Activated CD8-positive, alpha-beta T cell treated with anti-CD3 and anti-CD28 coated beads for 36 hours (primary cell): ENCODE measurements at regions not wholly inside any gene's neighbourhood (a gene's known extent, or its start where the extent isn't known, plus 50 kb on each side); places are given as distances from the start of the nearest gene placed in this dataset.

Experiments used
- ATAC-seq: fragments of 200-7000 bp; cut with Tn5 transposase; one replicate; pipeline ENCODE4 v1.10.0; 2021; ENCODE audit warnings: mild to moderate bottlenecking, moderate library complexity
- CTCF ChIA-PET: fragments of 350-600 bp; sonication (Branson Sonifier 250); formaldehyde crosslinking; loops from one replicate; lab custom pipeline; 2021; ENCODE audit warnings: antibody characterized with exemption; lab: Charles Lee
- POLR2A ChIA-PET: fragments of 350-600 bp; sonication (Branson Sonifier 250); formaldehyde crosslinking; loops from one replicate; lab custom pipeline; 2021; ENCODE audit warnings: antibody characterized with exemption; lab: Charles Lee
- DNase-seq: peaks from one replicate; pipeline ENCODE4 v3.0.0-alpha.2; 2020
- H3K27ac Mint-ChIP-seq: one replicate; pipeline ENCODE4 v1.8.0; 2021; ENCODE audit warnings: mild to moderate bottlenecking, mixed read lengths
- H3K27me3 Mint-ChIP-seq: one replicate; pipeline ENCODE4 v1.8.0; 2021; ENCODE audit warnings: mixed read lengths
- H3K36me3 Mint-ChIP-seq: one replicate; pipeline ENCODE4 v1.8.0; 2021; ENCODE audit warnings: low read depth, mixed read lengths
- H3K4me1 Mint-ChIP-seq: one replicate; pipeline ENCODE4 v1.8.0; 2021; ENCODE audit warnings: low read depth, mixed read lengths
- H3K4me3 Mint-ChIP-seq: one replicate; pipeline ENCODE4 v1.8.0; 2021; ENCODE audit warnings: mild to moderate bottlenecking, moderate library complexity, mixed read lengths
- H3K9me3 Mint-ChIP-seq: one replicate; pipeline ENCODE4 v1.8.0; 2021; ENCODE audit warnings: mixed read lengths
- CTCF ChIP-seq: fragments of 200-600 bp; IDR thresholded peaks from one replicate; pipeline ENCODE4 v1.8.0; 2022; ENCODE audit warnings: antibody characterized with exemption, mild to moderate bottlenecking
- intact Hi-C: fragments of 100-400 bp; cut with micrococcal nuclease; formaldehyde crosslinking; loops from one replicate; pipeline ENCODE4 v1.10.0; 2022

DNA sequence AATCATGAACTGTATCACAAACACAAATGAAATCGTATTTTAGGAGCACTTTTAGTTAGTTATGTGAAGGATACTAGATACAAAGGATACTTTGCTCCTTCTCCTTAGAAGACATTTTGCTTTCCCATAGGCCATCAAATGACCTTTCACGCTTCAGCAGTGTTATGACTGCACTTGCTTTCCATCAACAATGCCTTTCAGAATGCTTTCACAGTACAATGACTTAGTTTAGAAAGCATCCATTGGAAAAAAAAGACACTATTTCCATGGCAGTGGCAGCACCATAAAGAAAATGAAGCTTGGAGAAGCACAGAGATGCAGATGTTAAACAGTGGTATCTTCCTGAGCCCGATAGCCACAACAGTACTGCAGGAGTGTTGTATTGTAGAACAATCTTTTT is 203.9 kb downstream of the PCSK1 start:
- ATAC-seq, result no peak

GRCh38 chr5:96228408-96228807 is 204.6 kb downstream of the PCSK1 start:
- Mint-ChIP-seq H3K36me3 (no peaks in the 10 kb centered on the region), H3K27me3 (peaks cover 22% of the 10 kb centered on the region), H3K4me1 (no peaks in the 10 kb centered on the region), H3K27ac (no peak overlapping the region), H3K4me3 (no peak overlapping the region), H3K9me3 (no peaks in the 10 kb centered on the region)
- POLR2A ChIA-PET, result no interaction called here
- ATAC-seq (no peak), DNase-seq (no peak)
- no peak for TF ChIP-seq CTCF
- CTCF ChIA-PET, result interaction anchor here (0.8 kb wide), 1 partner anchor 107 kb away, joined by 3 read pairs; no protein-coding TSS in a partner anchor
- intact Hi-C loops, result no loop called here

More for the DNA sequence above, 203.9 kb downstream of the PCSK1 start:
- ChIA-PET POLR2A (no interaction called here), CTCF (no interaction called here)
- intact Hi-C loops, result no loop called here
- DNase-seq, result no peak
- H3K27ac Mint-ChIP-seq, result no peak overlapping the region
- no peak for TF ChIP-seq CTCF
- no peaks in the 10 kb centered on the region for H3K4me1 Mint-ChIP-seq
- no peaks in the 10 kb centered on the region for H3K9me3 Mint-ChIP-seq
- no peaks in the 10 kb centered on the region for H3K36me3 Mint-ChIP-seq
- H3K4me3 Mint-ChIP-seq, result no peak overlapping the region
- H3K27me3 Mint-ChIP-seq, result peaks cover 22% of the 10 kb centered on the region

DNA sequence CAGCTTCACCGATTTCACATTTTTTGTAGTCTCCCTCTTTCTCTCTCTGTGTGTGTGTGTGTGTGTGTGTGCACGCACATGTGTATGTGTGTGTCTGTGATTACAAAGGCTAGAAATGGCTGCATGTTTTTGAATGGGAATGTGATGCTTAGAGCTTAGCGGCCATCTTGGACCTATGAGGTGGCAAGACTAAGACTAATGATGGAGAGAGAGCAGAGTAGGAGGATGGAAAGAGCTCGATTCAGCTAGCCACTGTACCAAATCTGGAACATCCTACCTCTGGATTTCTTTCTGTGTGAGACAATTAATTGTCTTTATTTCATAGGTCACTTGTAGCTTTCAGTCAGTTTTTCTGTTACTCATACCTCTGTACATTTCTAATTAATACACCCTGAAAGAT is 205.1 kb downstream of the PCSK1 start:
- CTCF ChIA-PET, result interaction anchor here (0.8 kb wide), 1 partner anchor 107 kb away, joined by 3 read pairs; no protein-coding TSS in a partner anchor
- intact Hi-C loops, result no loop called here
- no peaks in the 10 kb centered on the region for H3K36me3 Mint-ChIP-seq

GRCh38 chr5:96226941-96227552 is 206.0 kb downstream of the PCSK1 start:
- no peak for TF ChIP-seq CTCF
- intact Hi-C loops, result no loop called here
- no peaks in the 10 kb centered on the region for H3K9me3 Mint-ChIP-seq
- peaks cover 23% of the 10 kb centered on the region for H3K27me3 Mint-ChIP-seq
- no peak overlapping the region for H3K27ac Mint-ChIP-seq
- H3K36me3 Mint-ChIP-seq, result no peaks in the 10 kb centered on the region
- no peaks in the 10 kb centered on the region for H3K4me1 Mint-ChIP-seq
- CTCF ChIA-PET, result no interaction called here
- no peak overlapping the region for H3K4me3 Mint-ChIP-seq
- DNase-seq (no peak), ATAC-seq (no peak)
- POLR2A ChIA-PET, result no interaction called here

More for the DNA sequence above, 205.1 kb downstream of the PCSK1 start:
- Mint-ChIP-seq H3K27ac (no peak overlapping the region), H3K4me1 (no peaks in the 10 kb centered on the region), H3K9me3 (no peaks in the 10 kb centered on the region), H3K4me3 (no peak overlapping the region), H3K27me3 (peaks cover 22% of the 10 kb centered on the region)
- DNase-seq (no peak), ATAC-seq (no peak)
- TF ChIP-seq CTCF, result no peak
- POLR2A ChIA-PET, result no interaction called here

GRCh38 chr5:96222129-96222528 is 210.9 kb downstream of the PCSK1 start:
- H3K9me3 Mint-ChIP-seq, result no peaks in the 10 kb centered on the region
- intact Hi-C loops, result no loop called here

More at GRCh38 chr5:96222129-96222528, 210.9 kb downstream of the PCSK1 start:
- Mint-ChIP-seq H3K36me3 (no peaks in the 10 kb centered on the region), H3K27ac (no peak overlapping the region), H3K27me3 (peaks cover 11% of the 10 kb centered on the region), H3K4me3 (no peak overlapping the region), H3K4me1 (peaks cover 5% of the 10 kb centered on the region)
- TF ChIP-seq CTCF, result no peak
- ChIA-PET POLR2A (no interaction called here), CTCF (no interaction called here)
- DNase-seq, result no peak
- ATAC-seq, result no peak
